Mucosa of descending colon (tissue), 3 donors: ENCODE measurements at regions not wholly inside any gene's neighbourhood (a gene's known extent, or its start where the extent isn't known, plus 50 kb on each side); places are given as distances from the start of the nearest gene placed in this dataset.

Experiments
- ATAC-seq: fragments of 200-7000 bp; cut with Tn5 transposase; one replicate; pipeline ENCODE4 v1.9.1; 2020; ENCODE audit warnings: mild to moderate bottlenecking, moderate library complexity
- DNase-seq, 3 donors: peaks; one replicate each; pipeline ENCODE4 v3.0.0-alpha.2; 2020
- H3K36me3 ChIP-seq: fragments of 200-600 bp; one replicate; pipeline ENCODE4 v1.8.0; 2021; ENCODE audit warnings: low read depth, mild to moderate bottlenecking
- H3K4me1 ChIP-seq: fragments of 200-600 bp; one replicate; pipeline ENCODE4 v1.8.0; 2021; ENCODE audit warnings: low read depth, mild to moderate bottlenecking
- H3K4me3 ChIP-seq: fragments of 200-600 bp; one replicate; pipeline ENCODE4 v1.8.0; 2021; ENCODE audit warnings: mild to moderate bottlenecking
- H3K9me3 ChIP-seq: fragments of 200-600 bp; one replicate; pipeline ENCODE4 v1.8.0; 2021; ENCODE audit warnings: mild to moderate bottlenecking
- CTCF ChIP-seq: fragments of 200-600 bp; IDR thresholded peaks from one replicate; pipeline ENCODE4 v1.8.0; 2022; ENCODE audit warnings: antibody characterized with exemption, mild to moderate bottlenecking
- intact Hi-C, 2 donors: fragments of 100-400 bp; cut with DNase I in 1 of 2; cut with micrococcal nuclease in 1 of 2; formaldehyde crosslinking; loops; one replicate each; pipeline versions ENCODE4 v1.11.0 to v1.11.1; 2022; cut with DNase I, micrococcal nuclease
- donor health status: DM: no; HTN: no; CAD: no; lungs with moderate emphysema.
- donor health status: DM: no; HTN: no; CAD: no.
- donor health status: DM: no; HTN: yes; CAD: no.

GRCh38 chr14:56386024-56386423 lies 193.6 kb upstream of the TMEM260 start:
- Histone ChIP-seq H3K9me3 (peaks cover 18% of the 10 kb centered on the region), H3K4me3 (no peak overlapping the region), H3K36me3 (no peaks in the 10 kb centered on the region), H3K4me1 (no peaks in the 10 kb centered on the region)
- intact Hi-C loops: no loop called here
- TF ChIP-seq CTCF: no peak
- DNase-seq: no peak
- no peak for ATAC-seq

GRCh38 chr14:56390859-56391258 lies 188.7 kb upstream of the TMEM260 start:
- Histone ChIP-seq H3K4me1 (no peaks in the 10 kb centered on the region), H3K36me3 (no peaks in the 10 kb centered on the region), H3K4me3 (no peak overlapping the region), H3K9me3 (peaks cover 1% of the 10 kb centered on the region)
- intact Hi-C loops: no loop called here
- DNase-seq (no peak), ATAC-seq (no peak)
- TF ChIP-seq CTCF: no peak

- no peak for ATAC-seq
- intact Hi-C loops: no loop called here
- H3K4me3 ChIP-seq: no peak overlapping the region
Observed at GRCh38 chr14:56394826-56395530, 184.6 kb upstream of the TMEM260 start.

GRCh38 chr14:56400109-56400825 lies 179.3 kb upstream of the TMEM260 start:
- no peak for TF ChIP-seq CTCF
- no peaks in the 10 kb centered on the region for H3K36me3 ChIP-seq
- no peaks in the 10 kb centered on the region for H3K9me3 ChIP-seq
- H3K4me1 ChIP-seq: no peaks in the 10 kb centered on the region
- intact Hi-C loops: no loop called here
- no peak overlapping the region for H3K4me3 ChIP-seq
- DNase-seq: no peak
- no peak for ATAC-seq

More at GRCh38 chr14:56394826-56395530, 184.6 kb upstream of the TMEM260 start:
- Histone ChIP-seq H3K4me1 (no peaks in the 10 kb centered on the region), H3K36me3 (no peaks in the 10 kb centered on the region), H3K9me3 (no peaks in the 10 kb centered on the region)
- no peak for DNase-seq
- TF ChIP-seq CTCF: no peak

- Histone ChIP-seq H3K4me3 (no peak overlapping the region), H3K36me3 (no peaks in the 10 kb centered on the region), H3K9me3 (no peaks in the 10 kb centered on the region), H3K4me1 (no peaks in the 10 kb centered on the region)
- intact Hi-C loops: no loop called here
- ATAC-seq (no peak), DNase-seq (no peak)
- no peak for TF ChIP-seq CTCF
Observed at GRCh38 chr14:56412468-56413434, 166.8 kb upstream of the TMEM260 start.
